Epithelial cell of proximal tubule (primary cell): ENCODE measurements at regions not wholly inside any gene's neighbourhood (a gene's known extent, or its start where the extent isn't known, plus 50 kb on each side); places are given as distances from the start of the nearest gene placed in this dataset.

Experiments
- DNase-seq: peaks from one replicate; pipeline ENCODE4 v3.0.0-alpha.2; 2011; ENCODE audit warnings: low read depth
- H3K4me3 ChIP-seq: 2 replicates; pipeline ENCODE4 v1.5.1; 2011; ENCODE audit warnings: low read depth, mild to moderate bottlenecking, low read length
- TF ChIP-seq, protein P1 (sequence below): conservative IDR thresholded peaks from 2 replicates; pipeline ENCODE4 v1.5.1; 2012; ENCODE audit warnings: low read depth, mild to moderate bottlenecking, low read length

- no peak for DNase-seq
These were observed 191.4 kb downstream of the TM2D1 start for GRCh38 chr1:61533546-61533945.

DNA sequence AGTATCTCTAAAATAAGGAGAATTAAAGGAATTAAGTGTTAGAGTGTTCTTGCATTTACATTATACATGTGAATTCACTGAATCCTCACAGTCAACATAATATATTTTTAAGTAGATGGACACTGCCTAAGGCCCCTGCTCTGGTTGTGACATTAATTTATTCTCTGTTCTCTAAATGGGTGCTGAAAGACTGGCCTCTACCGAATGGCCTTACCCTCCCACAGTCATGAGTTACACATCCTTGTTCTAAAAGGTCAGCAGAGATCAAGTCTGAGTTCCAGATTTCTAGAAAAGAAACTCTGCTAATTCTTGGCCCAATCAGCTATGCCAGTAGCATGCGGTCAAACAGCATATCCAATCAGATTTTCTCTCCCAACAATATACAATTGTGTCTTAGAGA, 193.2 kb downstream of the TM2D1 start:
- TF ChIP-seq, protein P1, sequence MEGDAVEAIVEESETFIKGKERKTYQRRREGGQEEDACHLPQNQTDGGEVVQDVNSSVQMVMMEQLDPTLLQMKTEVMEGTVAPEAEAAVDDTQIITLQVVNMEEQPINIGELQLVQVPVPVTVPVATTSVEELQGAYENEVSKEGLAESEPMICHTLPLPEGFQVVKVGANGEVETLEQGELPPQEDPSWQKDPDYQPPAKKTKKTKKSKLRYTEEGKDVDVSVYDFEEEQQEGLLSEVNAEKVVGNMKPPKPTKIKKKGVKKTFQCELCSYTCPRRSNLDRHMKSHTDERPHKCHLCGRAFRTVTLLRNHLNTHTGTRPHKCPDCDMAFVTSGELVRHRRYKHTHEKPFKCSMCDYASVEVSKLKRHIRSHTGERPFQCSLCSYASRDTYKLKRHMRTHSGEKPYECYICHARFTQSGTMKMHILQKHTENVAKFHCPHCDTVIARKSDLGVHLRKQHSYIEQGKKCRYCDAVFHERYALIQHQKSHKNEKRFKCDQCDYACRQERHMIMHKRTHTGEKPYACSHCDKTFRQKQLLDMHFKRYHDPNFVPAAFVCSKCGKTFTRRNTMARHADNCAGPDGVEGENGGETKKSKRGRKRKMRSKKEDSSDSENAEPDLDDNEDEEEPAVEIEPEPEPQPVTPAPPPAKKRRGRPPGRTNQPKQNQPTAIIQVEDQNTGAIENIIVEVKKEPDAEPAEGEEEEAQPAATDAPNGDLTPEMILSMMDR, result no peak
- H3K4me3 ChIP-seq, result no peak overlapping the region

More at GRCh38 chr1:61533546-61533945, 191.4 kb downstream of the TM2D1 start:
- TF ChIP-seq, protein P1, result no peak
- no peak overlapping the region for H3K4me3 ChIP-seq

DNA sequence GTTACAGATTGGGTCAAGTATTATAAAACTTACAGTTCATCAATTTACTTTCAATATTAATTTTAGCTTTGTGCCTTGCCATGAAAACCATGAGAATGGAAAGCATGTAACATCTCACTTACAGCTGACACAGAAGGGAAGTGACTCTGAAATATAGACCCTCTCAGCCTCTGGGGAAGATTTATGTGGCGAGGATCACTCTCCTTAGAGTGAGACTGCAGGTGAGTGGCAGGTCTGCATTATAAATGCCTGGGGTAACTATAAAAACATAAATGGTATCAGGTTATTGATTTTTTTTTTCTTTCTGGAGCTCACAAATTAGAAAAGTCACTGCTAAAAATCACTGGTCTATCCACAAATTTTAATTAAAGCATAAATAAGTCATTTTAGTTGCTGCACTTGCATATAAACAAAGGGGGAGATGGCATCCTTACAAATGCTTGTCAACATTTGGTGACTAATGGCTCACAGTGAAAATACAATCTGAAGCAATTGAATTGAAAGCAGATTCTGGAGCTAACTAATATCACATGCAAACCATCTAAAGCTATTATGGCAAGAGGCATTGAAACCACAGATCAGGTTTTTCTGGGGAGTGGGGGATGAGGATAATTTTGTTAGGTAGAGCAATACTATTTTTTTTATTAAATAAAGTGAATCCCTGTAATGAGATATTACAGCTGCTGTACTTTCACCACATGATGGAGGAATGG, 200.9 kb downstream of the TM2D1 start:
- H3K4me3 ChIP-seq, result no peak overlapping the region
- TF ChIP-seq, protein P1, result no peak
- no peak for DNase-seq

More for the DNA sequence above, 193.2 kb downstream of the TM2D1 start:
- DNase-seq, result no peak

DNA sequence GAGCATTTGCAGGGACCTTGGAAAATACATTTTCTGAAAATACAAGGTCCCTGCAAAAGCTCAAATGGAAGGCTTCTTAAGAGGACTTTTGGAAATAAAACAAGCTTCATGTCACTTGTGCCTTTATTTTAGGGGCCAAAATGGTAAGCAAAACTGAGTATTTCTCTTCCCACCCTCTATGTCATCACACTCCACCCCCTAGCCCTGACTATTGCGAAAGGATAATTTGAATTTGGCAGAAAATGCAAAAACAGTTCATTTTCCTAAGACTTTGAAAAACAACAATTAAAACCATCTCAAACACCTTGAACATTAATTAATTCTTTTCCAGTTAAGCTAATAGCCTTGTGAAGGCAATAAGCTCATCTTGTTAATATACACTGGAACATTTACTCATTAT, 201.7 kb downstream of the TM2D1 start:
- no peak overlapping the region for H3K4me3 ChIP-seq
- TF ChIP-seq, protein P1, result no peak
- no peak for DNase-seq

DNA sequence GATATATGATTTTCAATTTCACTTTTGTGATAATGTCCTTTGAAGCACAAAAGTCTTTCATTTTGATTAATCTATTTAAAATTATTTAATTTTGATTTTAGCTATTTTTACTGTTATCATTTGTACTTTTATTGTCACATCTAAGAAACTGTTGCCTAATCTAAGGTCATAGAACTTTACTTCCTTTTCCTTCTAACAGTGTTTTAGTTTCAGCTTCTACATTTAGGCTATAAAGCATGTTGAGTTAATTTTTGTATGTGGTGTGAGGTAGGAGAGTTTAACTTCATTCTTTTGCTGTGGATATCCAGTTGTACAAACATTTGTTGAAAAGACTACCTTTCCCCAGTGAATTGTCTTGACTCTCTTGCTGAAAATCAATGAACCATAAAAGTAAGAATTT, 204.5 kb downstream of the TM2D1 start:
- TF ChIP-seq, protein P1, result no peak
- H3K4me3 ChIP-seq, result no peak overlapping the region
- no peak for DNase-seq

DNA sequence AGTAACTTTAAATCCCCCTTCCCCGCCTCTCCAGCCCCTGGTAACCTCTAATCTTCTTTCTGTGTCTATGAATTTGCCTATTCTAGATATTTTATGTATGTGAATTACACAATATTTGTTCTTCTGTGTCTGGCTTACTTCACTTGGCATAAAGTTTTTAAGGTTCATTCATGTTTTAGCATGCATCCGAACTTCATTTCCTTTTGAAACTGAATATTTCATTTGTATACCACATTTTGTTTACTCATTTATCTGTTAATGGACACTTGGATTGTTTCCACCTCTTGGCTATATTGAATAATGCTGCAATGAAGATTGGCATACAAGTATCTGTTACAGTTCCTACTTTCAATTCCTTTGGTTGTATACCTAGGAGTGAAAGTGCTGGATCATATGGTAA, 205.3 kb downstream of the TM2D1 start:
- DNase-seq, result no peak
- TF ChIP-seq, protein P1, result no peak
- no peak overlapping the region for H3K4me3 ChIP-seq

GRCh38 chr1:61518670-61519400, 206.1 kb downstream of the TM2D1 start:
- DNase-seq, result no peak
- H3K4me3 ChIP-seq, result no peak overlapping the region
- TF ChIP-seq, protein P1, result no peak
